ENCODE measurements at regions not wholly inside any gene's neighbourhood (a gene's known extent, or its start where the extent isn't known, plus 50 kb on each side); places are given as distances from the start of the nearest gene placed in this dataset.

DNA sequence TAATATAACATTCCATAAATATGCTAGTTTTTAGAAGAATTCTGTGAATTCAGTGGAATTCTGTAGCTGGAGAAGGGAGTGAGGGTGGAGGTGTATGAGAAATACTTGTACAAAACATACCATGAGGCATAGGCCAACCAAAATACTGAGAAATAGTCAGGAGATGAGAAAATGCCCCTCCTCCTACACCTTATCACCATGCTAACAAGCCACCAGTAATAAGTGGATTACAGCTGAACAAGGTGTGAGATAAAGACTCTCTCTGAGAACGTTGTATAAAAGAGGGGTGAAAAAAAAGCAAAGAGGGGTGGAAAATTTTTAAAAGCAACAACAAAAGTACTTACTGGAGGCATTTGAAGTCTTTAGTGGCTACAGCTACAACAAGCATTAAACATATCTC is 90.4 kb upstream of the IGFBP3 start:
- FAIRE-seq (no peak), DNase-seq (no peak)
- Histone ChIP-seq H3K36me3 (ENCODE audit: control insufficient read depth in 2 of 3, insufficient read depth in 3 of 3, low read length in 3 of 3) (no peaks in the 10 kb centered on the region), H3K4me3 (ENCODE audit: low read length in 3 of 3) (no peak overlapping the region), H3K27me3 (ENCODE audit: control insufficient read depth, insufficient read depth, low read length) (no peaks in the 10 kb centered on the region), H3K4me1 (ENCODE audit: control insufficient read depth in 2 of 3, insufficient read depth in 2 of 3, low read depth in 1 of 3, low read length in 3 of 3) (no peaks in the 10 kb centered on the region), H3K9me3 (ENCODE audit: control insufficient read depth in 2 of 3, insufficient read depth in 1 of 3, low read length in 3 of 3) (no peaks in the 10 kb centered on the region), H3K9ac (ENCODE audit: low read length in 3 of 3) (no peak overlapping the region), H3K27ac (ENCODE audit: low read depth in 2 of 2, low read length in 2 of 2) (no peak overlapping the region)
- intact Hi-C loops (cut with DNase I): no loop called here
- TF ChIP-seq, protein P1, sequence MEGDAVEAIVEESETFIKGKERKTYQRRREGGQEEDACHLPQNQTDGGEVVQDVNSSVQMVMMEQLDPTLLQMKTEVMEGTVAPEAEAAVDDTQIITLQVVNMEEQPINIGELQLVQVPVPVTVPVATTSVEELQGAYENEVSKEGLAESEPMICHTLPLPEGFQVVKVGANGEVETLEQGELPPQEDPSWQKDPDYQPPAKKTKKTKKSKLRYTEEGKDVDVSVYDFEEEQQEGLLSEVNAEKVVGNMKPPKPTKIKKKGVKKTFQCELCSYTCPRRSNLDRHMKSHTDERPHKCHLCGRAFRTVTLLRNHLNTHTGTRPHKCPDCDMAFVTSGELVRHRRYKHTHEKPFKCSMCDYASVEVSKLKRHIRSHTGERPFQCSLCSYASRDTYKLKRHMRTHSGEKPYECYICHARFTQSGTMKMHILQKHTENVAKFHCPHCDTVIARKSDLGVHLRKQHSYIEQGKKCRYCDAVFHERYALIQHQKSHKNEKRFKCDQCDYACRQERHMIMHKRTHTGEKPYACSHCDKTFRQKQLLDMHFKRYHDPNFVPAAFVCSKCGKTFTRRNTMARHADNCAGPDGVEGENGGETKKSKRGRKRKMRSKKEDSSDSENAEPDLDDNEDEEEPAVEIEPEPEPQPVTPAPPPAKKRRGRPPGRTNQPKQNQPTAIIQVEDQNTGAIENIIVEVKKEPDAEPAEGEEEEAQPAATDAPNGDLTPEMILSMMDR (IDR thresholded peaks at IDR 0.05; ENCODE audit: borderline replicate concordance, extremely low read depth, insufficient read depth): no peak

DNA sequence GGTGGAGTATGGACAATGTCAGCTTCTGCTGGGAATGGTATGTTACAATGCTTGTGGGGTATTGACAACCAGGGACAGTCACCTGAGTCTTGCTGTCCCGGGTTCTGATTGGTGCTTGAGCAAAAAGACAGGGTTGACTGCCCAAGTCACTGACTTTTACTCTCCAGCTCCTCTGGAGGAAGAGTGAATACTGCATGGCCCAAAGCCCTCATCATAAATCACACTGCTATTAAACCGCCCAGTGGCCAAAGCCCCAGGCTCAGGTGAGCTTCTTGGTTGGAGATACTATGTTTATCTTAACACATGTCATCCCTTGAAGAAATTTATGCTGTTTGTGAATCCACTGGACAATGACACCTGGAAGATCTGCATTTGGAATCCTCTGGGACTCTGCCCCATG is 90.0 kb upstream of the IGFBP3 start:
- TF ChIP-seq, protein P1 (IDR thresholded peaks at IDR 0.05; ENCODE audit: borderline replicate concordance, extremely low read depth, insufficient read depth): no peak
- Histone ChIP-seq H3K27ac (ENCODE audit: low read depth in 2 of 2, low read length in 2 of 2) (no peak overlapping the region), H3K4me1 (ENCODE audit: control insufficient read depth in 2 of 3, insufficient read depth in 2 of 3, low read depth in 1 of 3, low read length in 3 of 3) (no peaks in the 10 kb centered on the region), H3K27me3 (ENCODE audit: control insufficient read depth, insufficient read depth, low read length) (no peaks in the 10 kb centered on the region), H3K36me3 (ENCODE audit: control insufficient read depth in 2 of 3, insufficient read depth in 3 of 3, low read length in 3 of 3) (no peaks in the 10 kb centered on the region), H3K4me3 (ENCODE audit: low read length in 3 of 3) (no peak overlapping the region), H3K9ac (ENCODE audit: low read length in 3 of 3) (no peak overlapping the region), H3K9me3 (ENCODE audit: control insufficient read depth in 2 of 3, insufficient read depth in 1 of 3, low read length in 3 of 3) (no peaks in the 10 kb centered on the region)
- intact Hi-C loops (cut with DNase I): no loop called here
- peak in 3 of 5 donors; percentile 21 to 54 (median 43) for DNase-seq
- FAIRE-seq: no peak

DNA sequence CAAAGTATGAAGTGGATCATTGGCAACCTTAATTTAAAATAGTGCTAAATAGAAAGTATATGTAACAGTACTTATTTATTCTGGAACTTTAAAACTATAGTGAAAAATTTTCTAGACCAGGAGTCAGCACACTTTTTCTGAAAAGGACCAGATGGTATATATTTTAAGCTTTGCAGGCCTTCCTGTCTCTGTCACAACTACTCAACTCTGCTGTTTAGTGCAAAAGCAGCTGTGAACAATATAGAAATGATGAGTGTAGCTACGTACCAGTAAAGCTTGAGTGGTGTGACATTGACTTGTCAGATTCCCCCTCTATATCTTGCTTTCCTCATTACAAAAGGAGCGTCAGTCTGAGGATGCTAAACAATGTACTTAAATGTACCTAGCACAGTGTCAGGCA is 88.1 kb upstream of the IGFBP3 start:
- Histone ChIP-seq H3K27me3 (ENCODE audit: control insufficient read depth, insufficient read depth, low read length) (no peaks in the 10 kb centered on the region), H3K9me3 (ENCODE audit: control insufficient read depth in 2 of 3, insufficient read depth in 1 of 3, low read length in 3 of 3) (no peaks in the 10 kb centered on the region), H3K9ac (ENCODE audit: low read length in 3 of 3) (no peak overlapping the region), H3K36me3 (ENCODE audit: control insufficient read depth in 2 of 3, insufficient read depth in 3 of 3, low read length in 3 of 3) (no peaks in the 10 kb centered on the region), H3K4me1 (ENCODE audit: control insufficient read depth in 2 of 3, insufficient read depth in 2 of 3, low read depth in 1 of 3, low read length in 3 of 3) (no peaks in the 10 kb centered on the region), H3K27ac (ENCODE audit: low read depth in 2 of 2, low read length in 2 of 2) (no peak overlapping the region), H3K4me3 (ENCODE audit: low read length in 3 of 3) (no peak overlapping the region)
- DNase-seq: peak in 2 of 5 donors; percentile 3 to 36
- TF ChIP-seq, protein P1 (IDR thresholded peaks at IDR 0.05; ENCODE audit: borderline replicate concordance, extremely low read depth, insufficient read depth): no peak
- no peak for FAIRE-seq
- intact Hi-C loops (cut with DNase I): no loop called here

DNA sequence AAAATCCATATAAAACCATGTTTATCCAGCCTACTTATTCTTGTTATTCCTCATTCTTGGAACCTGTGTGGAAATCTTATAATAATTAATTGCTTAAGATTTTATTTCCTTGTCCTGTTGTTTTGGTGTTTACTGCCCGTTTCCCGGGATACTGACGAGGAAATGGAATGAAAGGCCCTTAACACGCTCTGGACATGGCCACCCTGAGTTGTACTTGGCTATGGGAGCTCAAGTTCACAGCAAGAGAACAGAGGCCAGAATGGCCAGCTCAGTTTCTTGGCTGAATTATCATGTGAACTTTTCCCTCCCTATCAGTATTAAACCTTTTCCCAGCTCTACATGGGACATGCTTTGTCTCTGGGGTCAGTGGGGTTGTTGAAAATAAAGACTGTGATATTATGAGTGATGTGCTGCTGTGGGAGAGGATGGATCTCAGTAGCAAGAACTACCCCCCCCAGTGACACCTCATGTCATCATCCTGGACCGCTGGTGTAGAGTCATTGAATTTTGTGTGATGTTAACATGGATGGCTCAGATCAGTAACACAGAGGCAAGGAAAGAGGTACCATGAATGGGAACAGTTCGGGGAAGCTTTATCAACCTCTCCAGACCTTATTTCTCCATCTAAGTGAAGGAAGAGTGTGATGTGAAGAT is 87.0 kb upstream of the IGFBP3 start:
- FAIRE-seq: no peak
- H3K9ac ChIP-seq (ENCODE audit: low read length in 3 of 3): no peak overlapping the region
- intact Hi-C loops (cut with DNase I): no loop called here
- no peak overlapping the region for H3K4me3 ChIP-seq (ENCODE audit: low read length in 3 of 3)
- no peaks in the 10 kb centered on the region for H3K9me3 ChIP-seq (ENCODE audit: control insufficient read depth in 2 of 3, insufficient read depth in 1 of 3, low read length in 3 of 3)
- no peaks in the 10 kb centered on the region for H3K4me1 ChIP-seq (ENCODE audit: control insufficient read depth in 2 of 3, insufficient read depth in 2 of 3, low read depth in 1 of 3, low read length in 3 of 3)
- H3K36me3 ChIP-seq (ENCODE audit: control insufficient read depth in 2 of 3, insufficient read depth in 3 of 3, low read length in 3 of 3): no peaks in the 10 kb centered on the region
- TF ChIP-seq, protein P1 (IDR thresholded peaks at IDR 0.05; ENCODE audit: borderline replicate concordance, extremely low read depth, insufficient read depth): no peak
- peak in 2 of 5 donors; percentile 3 to 86 for DNase-seq
- H3K27me3 ChIP-seq (ENCODE audit: control insufficient read depth, insufficient read depth, low read length): no peaks in the 10 kb centered on the region
- H3K27ac ChIP-seq (ENCODE audit: low read depth in 2 of 2, low read length in 2 of 2): no peak overlapping the region
